HFFc6 (cell line): ENCODE measurements at regions not wholly inside any gene's neighbourhood (a gene's known extent, or its start where the extent isn't known, plus 50 kb on each side); places are given as distances from the start of the nearest gene placed in this dataset.

Source experiments
- DNase-seq: peaks from one replicate; pipeline ENCODE4 v3.0.0-alpha.2; 2018
- H3K27ac Mint-ChIP-seq: 2 replicates; pipeline ENCODE4 v1.8.0; 2020; ENCODE audit warnings: mild to moderate bottlenecking, mixed read lengths
- H3K27me3 Mint-ChIP-seq: 2 replicates; pipeline ENCODE4 v1.8.0; 2021; ENCODE audit warnings: mild to moderate bottlenecking, moderate library complexity, mixed read lengths; ENCODE audit not compliant: insufficient read depth
- H3K36me3 Mint-ChIP-seq: 2 replicates; pipeline ENCODE4 v1.8.0; 2021; ENCODE audit warnings: low read depth, mixed read lengths
- H3K4me1 Mint-ChIP-seq: 2 replicates; pipeline ENCODE4 v1.8.0; 2020; ENCODE audit warnings: low read depth, mixed read lengths
- H3K4me3 Mint-ChIP-seq: 2 replicates; pipeline ENCODE4 v1.8.0; 2020; ENCODE audit warnings: mild to moderate bottlenecking, moderate library complexity, mixed read lengths
- H3K9me3 Mint-ChIP-seq: 2 replicates; pipeline ENCODE4 v1.8.0; 2020; ENCODE audit warnings: mild to moderate bottlenecking, mixed read lengths
- TF ChIP-seq, protein P1 (sequence below): fragments of 200-600 bp; sonication (generic); IDR thresholded peaks from 2 replicates; pipeline ENCODE4 v1.5.0; 2021; ENCODE audit warnings: antibody characterized with exemption, mild to moderate bottlenecking

DNA sequence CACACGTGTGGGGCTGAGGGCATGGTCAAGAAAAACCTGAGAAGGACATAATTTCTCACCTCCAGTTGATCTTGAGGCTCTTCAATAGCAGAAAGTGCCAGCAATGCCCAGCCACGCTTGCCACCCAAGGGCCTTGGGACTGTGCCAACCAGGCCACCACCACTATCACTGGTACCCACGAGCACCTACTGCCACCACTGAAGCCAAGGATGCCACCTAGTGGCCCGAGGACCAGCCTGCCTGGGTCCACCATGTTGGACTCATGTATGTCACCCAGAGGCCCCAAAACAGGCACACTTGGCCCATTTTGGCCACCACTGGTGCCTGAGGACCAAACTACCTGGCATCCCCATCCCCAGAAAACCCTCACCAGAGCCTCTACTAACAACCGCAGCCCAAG lies 191.8 kb downstream of the ADAM29 start:
- Mint-ChIP-seq H3K27ac (no peak overlapping the region), H3K36me3 (no peaks in the 10 kb centered on the region), H3K9me3 (peaks cover 40% of the 10 kb centered on the region), H3K27me3 (no peaks in the 10 kb centered on the region), H3K4me3 (no peak overlapping the region), H3K4me1 (no peaks in the 10 kb centered on the region)
- no peak for DNase-seq
- TF ChIP-seq, protein P1, sequence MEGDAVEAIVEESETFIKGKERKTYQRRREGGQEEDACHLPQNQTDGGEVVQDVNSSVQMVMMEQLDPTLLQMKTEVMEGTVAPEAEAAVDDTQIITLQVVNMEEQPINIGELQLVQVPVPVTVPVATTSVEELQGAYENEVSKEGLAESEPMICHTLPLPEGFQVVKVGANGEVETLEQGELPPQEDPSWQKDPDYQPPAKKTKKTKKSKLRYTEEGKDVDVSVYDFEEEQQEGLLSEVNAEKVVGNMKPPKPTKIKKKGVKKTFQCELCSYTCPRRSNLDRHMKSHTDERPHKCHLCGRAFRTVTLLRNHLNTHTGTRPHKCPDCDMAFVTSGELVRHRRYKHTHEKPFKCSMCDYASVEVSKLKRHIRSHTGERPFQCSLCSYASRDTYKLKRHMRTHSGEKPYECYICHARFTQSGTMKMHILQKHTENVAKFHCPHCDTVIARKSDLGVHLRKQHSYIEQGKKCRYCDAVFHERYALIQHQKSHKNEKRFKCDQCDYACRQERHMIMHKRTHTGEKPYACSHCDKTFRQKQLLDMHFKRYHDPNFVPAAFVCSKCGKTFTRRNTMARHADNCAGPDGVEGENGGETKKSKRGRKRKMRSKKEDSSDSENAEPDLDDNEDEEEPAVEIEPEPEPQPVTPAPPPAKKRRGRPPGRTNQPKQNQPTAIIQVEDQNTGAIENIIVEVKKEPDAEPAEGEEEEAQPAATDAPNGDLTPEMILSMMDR: no peak

DNA sequence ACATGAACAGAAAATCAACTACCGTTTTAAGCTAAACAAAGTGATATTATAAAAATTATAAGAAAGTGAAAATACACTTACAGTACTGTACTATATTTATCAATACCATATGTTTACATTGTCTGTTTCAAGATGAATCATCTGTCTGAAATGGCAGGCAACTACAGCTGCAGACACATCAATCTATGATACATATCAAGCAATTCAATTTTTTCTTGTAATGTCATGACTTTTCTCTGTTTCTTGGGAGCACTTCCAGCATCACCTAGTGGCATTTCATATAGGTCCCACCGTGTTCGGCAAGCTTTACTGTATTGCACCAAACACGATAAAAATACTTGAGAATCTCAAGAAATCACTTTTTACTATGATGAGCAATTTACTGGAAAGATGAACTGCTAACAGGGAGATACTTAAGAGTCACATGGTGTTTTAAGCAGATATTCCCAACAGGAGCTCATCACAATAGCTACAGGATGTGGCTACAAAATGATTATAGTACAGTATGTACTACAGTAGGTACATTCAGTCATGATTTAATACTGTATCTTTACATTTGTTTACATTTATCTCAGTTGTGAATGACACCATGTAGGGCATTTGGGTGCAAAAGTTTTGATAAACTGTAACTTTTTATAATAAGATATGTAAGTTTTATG lies 207.4 kb downstream of the ADAM29 start:
- Mint-ChIP-seq H3K4me3 (no peak overlapping the region), H3K27me3 (no peaks in the 10 kb centered on the region), H3K36me3 (no peaks in the 10 kb centered on the region), H3K4me1 (no peaks in the 10 kb centered on the region), H3K27ac (no peak overlapping the region), H3K9me3 (peaks cover 27% of the 10 kb centered on the region)
- TF ChIP-seq, protein P1: no peak
- no peak for DNase-seq

DNA sequence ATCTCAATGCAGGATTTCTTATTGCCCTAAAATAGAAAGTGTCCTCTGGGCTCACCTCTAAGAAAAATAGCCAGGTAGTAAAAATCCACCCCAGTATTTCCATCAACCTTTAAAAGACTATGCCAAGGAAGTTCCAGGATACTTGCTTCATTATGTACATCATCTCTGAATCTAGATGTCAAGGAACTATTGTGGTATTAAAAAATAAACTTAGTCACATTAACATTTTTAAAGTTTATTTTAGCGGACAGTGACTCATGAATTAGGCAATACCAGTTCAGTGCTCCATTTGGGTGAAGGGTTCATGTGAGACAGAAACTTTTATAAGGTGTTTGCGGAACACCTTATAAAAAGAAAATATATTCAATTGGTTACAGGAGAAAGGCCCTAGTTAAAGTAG lies 209.2 kb downstream of the ADAM29 start:
- TF ChIP-seq, protein P1: no peak

DNA sequence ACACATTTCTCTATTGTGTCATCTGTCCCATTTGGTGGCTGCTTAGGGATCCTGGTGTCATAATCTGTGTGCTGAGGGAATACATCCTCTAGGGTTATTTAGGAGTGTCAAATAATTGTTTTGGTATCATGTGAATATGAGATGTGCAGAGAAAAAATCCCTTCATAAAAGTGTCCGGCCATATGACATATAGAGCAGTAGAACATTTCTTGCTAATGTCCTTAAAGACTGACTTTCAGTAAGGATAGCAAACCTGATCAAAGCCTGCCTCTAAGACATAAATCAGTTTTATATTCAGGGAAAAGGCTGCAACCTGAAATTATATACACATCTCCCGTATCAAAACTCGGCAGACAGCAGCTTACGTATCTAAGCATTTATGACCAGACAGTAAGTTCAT lies 211.6 kb downstream of the ADAM29 start:
- Mint-ChIP-seq H3K27me3 (no peaks in the 10 kb centered on the region), H3K4me3 (no peak overlapping the region), H3K4me1 (no peaks in the 10 kb centered on the region), H3K9me3 (peaks cover 4% of the 10 kb centered on the region; the same call in 1 of the 2 replicates), H3K27ac (no peak overlapping the region), H3K36me3 (no peaks in the 10 kb centered on the region)
- TF ChIP-seq, protein P1: no peak
- DNase-seq: no peak

More for the DNA sequence above, 209.2 kb downstream of the ADAM29 start:
- no peaks in the 10 kb centered on the region for H3K27me3 Mint-ChIP-seq
- peaks cover 13% of the 10 kb centered on the region for H3K9me3 Mint-ChIP-seq
- DNase-seq: no peak
- H3K27ac Mint-ChIP-seq: no peak overlapping the region
- H3K4me1 Mint-ChIP-seq: no peaks in the 10 kb centered on the region
- H3K4me3 Mint-ChIP-seq: no peak overlapping the region
- no peaks in the 10 kb centered on the region for H3K36me3 Mint-ChIP-seq

DNA sequence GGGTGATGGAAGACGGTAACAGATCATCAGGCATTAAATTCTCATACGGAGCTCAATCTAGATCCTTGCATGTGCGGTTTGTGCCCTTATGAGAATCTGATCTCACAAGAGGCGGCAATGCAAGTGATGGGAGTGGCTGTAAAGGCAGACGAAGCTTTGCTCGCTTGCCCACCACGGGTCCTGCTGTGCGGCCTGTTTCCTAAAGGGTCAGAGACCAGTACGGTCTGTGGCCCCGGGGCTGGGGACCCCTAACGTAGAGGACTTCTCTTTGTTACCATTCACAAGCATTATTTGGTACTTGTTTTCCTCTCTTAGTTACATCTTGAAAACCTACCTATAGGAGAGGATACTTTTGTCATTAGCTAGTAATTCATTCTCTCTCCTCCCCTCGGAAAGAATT lies 221.0 kb downstream of the ADAM29 start:
- DNase-seq: no peak
- Mint-ChIP-seq H3K4me3 (no peak overlapping the region), H3K4me1 (no peaks in the 10 kb centered on the region), H3K9me3 (peaks cover 8% of the 10 kb centered on the region; the same call in 1 of the 2 replicates), H3K27ac (no peak overlapping the region), H3K27me3 (no peaks in the 10 kb centered on the region), H3K36me3 (no peaks in the 10 kb centered on the region)
- TF ChIP-seq, protein P1: no peak
